GM18498 (cell line): ENCODE measurements at regions not wholly inside any gene's neighbourhood (a gene's known extent, or its start where the extent isn't known, plus 50 kb on each side); places are given as distances from the start of the nearest gene placed in this dataset.
"Not testable (repeated sequence)": the region's sequence is repeated elsewhere in the genome, so short reads cannot be mapped to it uniquely, and the experiment has no call there.

Experiments
- ATAC-seq: cut with Tn5 transposase; IDR thresholded peaks from one replicate; pipeline ENCODE4 v1.9.1; 2021; ENCODE audit warnings: mild to moderate bottlenecking, moderate library complexity; ENCODE audit not compliant: unreplicated experiment

- no peak for ATAC-seq
These were observed 72.4 kb downstream of the FH start for GRCh38 chr1:241447031-241447644.

- no peak for ATAC-seq
These were observed 74.7 kb downstream of the FH start for GRCh38 chr1:241444836-241445235.

- no peak for ATAC-seq
These were observed 76.0 kb downstream of the FH start for GRCh38 chr1:241443561-241443960.

GRCh38 chr1:241442686-241443085 lies 76.9 kb downstream of the FH start:
- no peak for ATAC-seq

GRCh38 chr1:241440904-241441303 lies 78.7 kb downstream of the FH start:
- ATAC-seq: no peak

- not testable (repeated sequence) for ATAC-seq
These were observed 80.9 kb downstream of the FH start for GRCh38 chr1:241438686-241439085.

GRCh38 chr1:241432241-241432640 lies 75.2 kb upstream of the RGS7 start:
- ATAC-seq: no peak

GRCh38 chr1:241425091-241425490 lies 68.1 kb upstream of the RGS7 start:
- ATAC-seq: not testable (repeated sequence)

- ATAC-seq: peak; percentile 5
These were observed 67.5 kb upstream of the RGS7 start for GRCh38 chr1:241424480-241424971.

GRCh38 chr1:241423541-241424479 lies 66.8 kb upstream of the RGS7 start:
- ATAC-seq: peak; percentile 94

- ATAC-seq: no peak
These were observed 65.5 kb upstream of the RGS7 start for GRCh38 chr1:241422470-241422869.

GRCh38 chr1:241419986-241420385 lies 63.0 kb upstream of the RGS7 start:
- no peak for ATAC-seq

GRCh38 chr1:241417258-241417657 lies 60.3 kb upstream of the RGS7 start:
- ATAC-seq: no peak

GRCh38 chr1:241413974-241414373 lies 57.0 kb upstream of the RGS7 start:
- ATAC-seq: no peak

GRCh38 chr1:241413386-241413785 lies 56.4 kb upstream of the RGS7 start:
- no peak for ATAC-seq

- ATAC-seq: no peak
These were observed 55.6 kb upstream of the RGS7 start for GRCh38 chr1:241412646-241413045.

GRCh38 chr1:241411776-241412338 lies 54.9 kb upstream of the RGS7 start:
- ATAC-seq: no peak

- ATAC-seq: no peak
These were observed 54.2 kb upstream of the RGS7 start for GRCh38 chr1:241411056-241411775.

- ATAC-seq: no peak
These were observed 51.2 kb upstream of the RGS7 start for GRCh38 chr1:241408170-241408569.
